HepG2 (cell line): ENCODE measurements at regions not wholly inside any gene's neighbourhood (a gene's known extent, or its start where the extent isn't known, plus 50 kb on each side); places are given as distances from the start of the nearest gene placed in this dataset.

Source experiments
- CTCF ChIP-seq: sonication (generic); formaldehyde crosslinking; IDR thresholded peaks from 2 replicates; pipeline ENCODE4 v1.5.0; 2020; ENCODE audit warnings: mild to moderate bottlenecking, missing genetic modification reagents, moderate library complexity
- GMEB1 ChIP-seq: sonication (generic); formaldehyde crosslinking; IDR thresholded peaks from 2 replicates; pipeline ENCODE4 v1.5.1; 2020; ENCODE audit warnings: missing genetic modification reagents, mild to moderate bottlenecking, borderline replicate concordance
- HNRNPLL ChIP-seq: fragments of 200-400 bp; formaldehyde crosslinking; IDR thresholded peaks from 2 replicates; pipeline ENCODE4 v1.6.1; 2017; ENCODE audit warnings: mild to moderate bottlenecking, low read depth, low read length; ENCODE audit not compliant: poor library complexity, severe bottlenecking
- NBN ChIP-seq: fragments of 450-650 bp; conservative IDR thresholded peaks from 2 replicates; pipeline ENCODE4 v1.6.1; 2017
- NFRKB ChIP-seq: fragments of 450-650 bp; IDR thresholded peaks from 2 replicates; pipeline ENCODE4 v1.6.1; 2017
- PBX3 ChIP-seq: sonication (generic); formaldehyde crosslinking; IDR thresholded peaks from 2 replicates; pipeline ENCODE4 v1.8.1; 2023; ENCODE audit warnings: missing genetic modification reagents, inconsistent platforms, borderline replicate concordance
- RARG ChIP-seq: sonication (generic); formaldehyde crosslinking; IDR thresholded peaks from 2 replicates; pipeline ENCODE4 v1.4.0; 2020; ENCODE audit warnings: low read depth, mild to moderate bottlenecking, missing genetic modification reagents
- SCMH1 ChIP-seq: sonication (generic); formaldehyde crosslinking; IDR thresholded peaks from 2 replicates; pipeline ENCODE4 v1.9.0; 2021; ENCODE audit warnings: missing genetic modification reagents, mild to moderate bottlenecking, borderline replicate concordance
- ZBTB4 ChIP-seq: sonication (generic); formaldehyde crosslinking; IDR thresholded peaks from 2 replicates; pipeline ENCODE4 v1.4.0; 2020; ENCODE audit warnings: missing genetic modification reagents, mild to moderate bottlenecking, borderline replicate concordance
- ZFP37 ChIP-seq: sonication (generic); formaldehyde crosslinking; IDR thresholded peaks from 2 replicates; pipeline ENCODE4 v1.4.0; 2020; ENCODE audit warnings: missing genetic modification reagents, borderline replicate concordance
- ZNF274 ChIP-seq: sonication (generic); formaldehyde crosslinking; IDR thresholded peaks from 2 replicates; pipeline ENCODE4 v1.5.1; 2020; ENCODE audit warnings: mild to moderate bottlenecking, missing genetic modification reagents
- ZNF280D ChIP-seq: sonication (generic); formaldehyde crosslinking; IDR thresholded peaks from 2 replicates; pipeline ENCODE4 v1.5.1; 2020; ENCODE audit warnings: mild to moderate bottlenecking, missing genetic modification reagents
- ZNF607 ChIP-seq: sonication (generic); formaldehyde crosslinking; IDR thresholded peaks from 2 replicates; pipeline ENCODE4 v1.5.1; 2020; ENCODE audit warnings: missing genetic modification reagents, mild to moderate bottlenecking, borderline replicate concordance
- ZNF629 ChIP-seq: sonication (generic); formaldehyde crosslinking; conservative IDR thresholded peaks from 2 replicates; pipeline ENCODE4 v1.5.0; 2020; ENCODE audit warnings: missing genetic modification reagents

- TF ChIP-seq ZNF280D (no peak), RARG (CRISPR knock-in tag) (no peak), NBN (no peak), ZBTB4 (CRISPR knock-in tag) (no peak), GMEB1 (no peak), ZNF274 (CRISPR knock-in tag) (no peak), CTCF (CRISPR knock-in tag) (no peak), SCMH1 (CRISPR knock-in tag) (no peak), ZNF607 (no peak), PBX3 (no peak), NFRKB (no peak), ZFP37 (CRISPR knock-in tag) (no peak), ZNF629 (no peak), HNRNPLL (no peak)
Observed at GRCh38 chr4:125097729-125098128, 217.0 kb upstream of the FAT4 start.
